Osteoblast (primary cell): ENCODE measurements at regions not wholly inside any gene's neighbourhood (a gene's known extent, or its start where the extent isn't known, plus 50 kb on each side); places are given as distances from the start of the nearest gene placed in this dataset.

ENCODE experiments used
- DNase-seq: peaks from one replicate; pipeline ENCODE4 v3.0.0; 2011; ENCODE audit warnings: low spot score, mixed read lengths; ENCODE audit not compliant: insufficient read length; ENCODE audit errors: missing footprints
- H2AFZ ChIP-seq: 2 replicates; pipeline ENCODE4 v1.6.0; 2011; ENCODE audit warnings: mild to moderate bottlenecking, low read length
- H3K27ac ChIP-seq: 2 replicates; pipeline ENCODE4 v1.5.1; 2011; ENCODE audit warnings: mild to moderate bottlenecking, low read depth, low read length, moderate library complexity
- H3K27me3 ChIP-seq: 2 replicates; pipeline ENCODE4 v1.6.0; 2012; ENCODE audit warnings: mild to moderate bottlenecking, control low read depth, inconsistent platforms, low read length, moderate library complexity; ENCODE audit not compliant: insufficient read depth
- H3K36me3 ChIP-seq: 2 replicates; pipeline ENCODE4 v1.5.1; 2011; ENCODE audit warnings: mild to moderate bottlenecking, low read length, control low read depth, moderate library complexity; ENCODE audit not compliant: insufficient read depth
- H3K4me1 ChIP-seq: 2 replicates; pipeline ENCODE4 v1.5.1; 2011; ENCODE audit warnings: mild to moderate bottlenecking, low read length, control low read depth, moderate library complexity; ENCODE audit not compliant: insufficient read depth
- H3K4me2 ChIP-seq: 2 replicates; pipeline ENCODE4 v1.6.0; 2011; ENCODE audit warnings: mild to moderate bottlenecking, low read length; ENCODE audit not compliant: insufficient read depth
- H3K4me3 ChIP-seq: fragments of 200-600 bp; sonication (generic); 3 replicates; pipeline ENCODE4 v1.5.1; 2012; ENCODE audit warnings: mild to moderate bottlenecking, low read length, inconsistent platforms; ENCODE audit not compliant: insufficient read depth
- H3K79me2 ChIP-seq: 2 replicates; pipeline ENCODE4 v1.6.0; 2012; ENCODE audit warnings: mild to moderate bottlenecking, low read length, control low read depth, inconsistent platforms; ENCODE audit not compliant: insufficient read depth
- H3K9me3 ChIP-seq: 2 replicates; pipeline ENCODE4 v1.5.1; 2011; ENCODE audit warnings: low read depth, low read length, control low read depth
- H4K20me1 ChIP-seq: 2 replicates; pipeline ENCODE4 v1.6.0; 2012; ENCODE audit warnings: mild to moderate bottlenecking, low read length, control low read depth; ENCODE audit not compliant: insufficient read depth
- TF ChIP-seq, protein P1 (sequence below): IDR thresholded peaks from 2 replicates; pipeline ENCODE4 v1.5.1; 2011; ENCODE audit warnings: mild to moderate bottlenecking, low read depth, low read length, moderate library complexity; ENCODE audit errors: extremely low read depth

DNA sequence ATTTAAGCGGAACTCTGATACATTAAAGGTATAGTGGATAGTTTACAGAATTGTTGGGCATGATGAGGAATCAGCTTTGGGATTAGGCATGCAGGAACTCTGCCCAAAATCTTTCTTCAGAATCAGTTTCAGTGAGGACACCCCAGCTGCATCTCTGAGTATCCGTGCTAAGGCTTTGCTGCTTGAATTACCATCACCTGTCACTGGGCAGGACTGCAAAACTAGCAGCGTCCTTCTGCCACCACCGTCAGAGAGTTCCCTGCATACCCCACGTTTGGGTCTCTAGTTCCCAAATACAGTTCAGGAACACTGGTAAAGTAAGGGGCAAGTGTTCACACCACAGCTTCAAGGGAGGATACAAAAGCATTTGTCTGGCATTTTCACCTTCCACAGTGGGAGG lies 164.6 kb upstream of the ARHGEF26 start:
- no peaks in the 10 kb centered on the region for H4K20me1 ChIP-seq
- DNase-seq = no peak
- TF ChIP-seq, protein P1, sequence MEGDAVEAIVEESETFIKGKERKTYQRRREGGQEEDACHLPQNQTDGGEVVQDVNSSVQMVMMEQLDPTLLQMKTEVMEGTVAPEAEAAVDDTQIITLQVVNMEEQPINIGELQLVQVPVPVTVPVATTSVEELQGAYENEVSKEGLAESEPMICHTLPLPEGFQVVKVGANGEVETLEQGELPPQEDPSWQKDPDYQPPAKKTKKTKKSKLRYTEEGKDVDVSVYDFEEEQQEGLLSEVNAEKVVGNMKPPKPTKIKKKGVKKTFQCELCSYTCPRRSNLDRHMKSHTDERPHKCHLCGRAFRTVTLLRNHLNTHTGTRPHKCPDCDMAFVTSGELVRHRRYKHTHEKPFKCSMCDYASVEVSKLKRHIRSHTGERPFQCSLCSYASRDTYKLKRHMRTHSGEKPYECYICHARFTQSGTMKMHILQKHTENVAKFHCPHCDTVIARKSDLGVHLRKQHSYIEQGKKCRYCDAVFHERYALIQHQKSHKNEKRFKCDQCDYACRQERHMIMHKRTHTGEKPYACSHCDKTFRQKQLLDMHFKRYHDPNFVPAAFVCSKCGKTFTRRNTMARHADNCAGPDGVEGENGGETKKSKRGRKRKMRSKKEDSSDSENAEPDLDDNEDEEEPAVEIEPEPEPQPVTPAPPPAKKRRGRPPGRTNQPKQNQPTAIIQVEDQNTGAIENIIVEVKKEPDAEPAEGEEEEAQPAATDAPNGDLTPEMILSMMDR = no peak
- H3K4me3 ChIP-seq = no peak overlapping the region
- no peaks in the 10 kb centered on the region for H3K9me3 ChIP-seq
- H3K79me2 ChIP-seq = no peaks in the 10 kb centered on the region
- no peaks in the 10 kb centered on the region for H3K36me3 ChIP-seq
- no peak overlapping the region for H3K4me2 ChIP-seq
- H3K27ac ChIP-seq = no peak overlapping the region
- H2AFZ ChIP-seq = no peak overlapping the region
- no peaks in the 10 kb centered on the region for H3K4me1 ChIP-seq
- no peaks in the 10 kb centered on the region for H3K27me3 ChIP-seq

DNA sequence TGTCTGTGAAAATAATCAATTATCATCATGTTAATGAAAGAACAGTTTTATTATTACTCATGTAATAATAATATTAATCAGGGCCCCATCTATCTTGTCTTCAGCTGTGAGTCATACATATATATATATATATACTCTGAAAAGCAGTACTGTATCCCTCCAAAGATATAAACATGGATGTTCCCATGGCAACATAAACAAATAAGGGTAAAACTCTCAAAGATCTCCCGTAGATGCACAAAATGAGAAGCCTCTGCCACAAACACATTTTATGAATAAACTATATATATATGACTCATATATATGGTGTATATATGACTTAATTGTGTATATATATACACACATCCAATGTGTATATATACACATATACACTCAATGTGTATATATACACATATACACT lies 163.8 kb upstream of the ARHGEF26 start:
- TF ChIP-seq, protein P1 = no peak
- Histone ChIP-seq H3K27me3 (no peaks in the 10 kb centered on the region), H3K4me1 (no peaks in the 10 kb centered on the region), H3K4me3 (no peak overlapping the region), H4K20me1 (no peaks in the 10 kb centered on the region), H3K79me2 (no peaks in the 10 kb centered on the region), H3K9me3 (no peaks in the 10 kb centered on the region), H3K27ac (no peak overlapping the region), H3K36me3 (no peaks in the 10 kb centered on the region), H3K4me2 (no peak overlapping the region), H2AFZ (no peak overlapping the region)
- no peak for DNase-seq

DNA sequence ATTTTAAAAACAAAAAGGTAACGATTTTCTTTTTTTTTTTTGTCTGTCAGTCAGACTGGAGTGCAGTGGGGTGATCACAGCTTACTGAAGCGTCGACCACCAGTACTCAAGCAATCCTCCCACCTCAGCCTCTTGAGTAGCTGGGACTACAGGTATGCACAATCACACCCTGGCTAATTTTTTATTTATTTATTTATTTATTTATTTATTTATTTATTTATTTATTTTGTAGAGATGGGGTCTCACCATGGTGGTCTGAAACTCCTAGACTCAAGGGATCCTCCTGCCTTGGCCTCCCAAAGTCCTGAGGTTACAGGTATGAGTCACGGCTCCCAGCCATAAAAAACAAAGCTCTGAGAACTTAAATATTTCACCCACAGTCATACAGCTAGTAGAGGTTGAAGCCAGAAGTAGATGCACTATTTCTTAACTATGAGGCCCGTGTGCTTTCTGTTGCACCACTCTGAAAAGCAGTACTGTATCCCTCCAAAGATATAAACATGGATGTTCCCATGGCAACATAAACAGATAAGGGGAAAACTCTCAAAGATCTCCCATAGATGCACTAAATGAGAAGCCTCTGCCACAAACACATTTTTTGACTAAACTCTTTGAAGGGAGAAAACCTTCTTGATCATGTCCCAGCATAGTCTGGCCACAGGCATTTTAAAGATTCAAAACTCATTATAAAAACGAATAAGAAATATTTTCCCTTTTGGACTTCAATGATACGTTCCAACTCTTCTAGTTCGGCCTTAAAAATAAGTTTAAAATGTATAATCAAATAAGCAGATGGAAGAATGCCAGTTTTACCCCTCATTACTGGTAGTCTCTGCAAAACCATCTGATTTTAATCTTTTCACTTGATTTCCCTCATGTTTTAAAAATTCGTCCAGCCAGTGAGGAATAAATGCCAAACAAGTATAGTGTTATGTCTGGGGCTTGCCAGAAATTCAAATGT lies 162.3 kb upstream of the ARHGEF26 start:
- no peaks in the 10 kb centered on the region for H3K9me3 ChIP-seq
- H3K4me2 ChIP-seq = no peak overlapping the region
- H4K20me1 ChIP-seq = no peaks in the 10 kb centered on the region
- H3K4me3 ChIP-seq = no peak overlapping the region
- no peak overlapping the region for H3K27ac ChIP-seq
- no peak overlapping the region for H2AFZ ChIP-seq
- no peaks in the 10 kb centered on the region for H3K27me3 ChIP-seq
- no peaks in the 10 kb centered on the region for H3K4me1 ChIP-seq
- H3K79me2 ChIP-seq = no peaks in the 10 kb centered on the region
- no peaks in the 10 kb centered on the region for H3K36me3 ChIP-seq
- DNase-seq = no peak
- TF ChIP-seq, protein P1 = no peak

DNA sequence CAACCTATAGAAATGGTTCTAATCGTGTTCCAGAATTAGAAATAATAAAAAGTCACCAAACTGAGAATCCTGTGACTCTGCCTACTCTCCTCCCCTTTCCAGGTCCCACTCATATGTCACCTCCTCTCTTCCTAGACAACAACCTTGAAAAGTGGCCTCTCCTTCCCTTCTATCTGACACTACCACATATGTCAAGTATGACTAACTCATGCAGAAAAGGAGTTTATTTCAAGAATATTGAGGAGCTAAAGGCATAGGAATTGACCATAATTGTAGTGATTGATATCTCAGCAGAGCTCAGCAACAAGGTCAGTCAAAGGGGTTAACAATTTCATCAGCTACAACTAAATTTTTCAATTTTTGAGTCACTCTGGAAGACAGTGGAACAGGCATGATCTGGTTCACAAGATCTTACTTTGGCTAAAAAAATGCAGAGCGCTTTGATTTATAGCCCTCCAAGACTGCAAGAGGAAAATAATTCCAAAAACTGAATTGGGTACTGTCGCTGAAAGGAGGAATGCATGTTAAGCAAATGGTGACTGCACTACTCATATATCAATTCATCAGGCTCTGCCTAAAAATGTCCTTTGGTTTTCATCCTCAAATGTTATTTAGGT lies 160.6 kb upstream of the ARHGEF26 start:
- TF ChIP-seq, protein P1 = no peak
- DNase-seq = no peak
- Histone ChIP-seq H3K4me2 (no peak overlapping the region), H3K27ac (no peak overlapping the region), H3K4me3 (no peak overlapping the region), H4K20me1 (no peaks in the 10 kb centered on the region), H2AFZ (no peak overlapping the region), H3K4me1 (no peaks in the 10 kb centered on the region), H3K79me2 (no peaks in the 10 kb centered on the region), H3K9me3 (no peaks in the 10 kb centered on the region), H3K36me3 (no peaks in the 10 kb centered on the region), H3K27me3 (no peaks in the 10 kb centered on the region)
